Head of caudate nucleus (tissue), 42 donors: ENCODE measurements at regions not wholly inside any gene's neighbourhood (a gene's known extent, or its start where the extent isn't known, plus 50 kb on each side); places are given as distances from the start of the nearest gene placed in this dataset.
A peak's percentile ranks its signal among the peaks of the same experiment; 100 is the strongest.

Experiments used
- DNase-seq, 42 donors: peaks; one replicate each; pipeline versions ENCODE4 v3.0.0 to v3.0.0-alpha.2; 2020 to 2021; ENCODE audit warnings: mixed read lengths in 7 of 42
- intact Hi-C: fragments of 100-400 bp; cut with DNase I; formaldehyde crosslinking; loops from one replicate; pipeline ENCODE4 v1.15.0; 2022

- no peak for DNase-seq
- intact Hi-C loops: no loop called here
These were observed 54.7 kb upstream of the ZNF423 start for GRCh38 chr16:49910541-49911071.

GRCh38 chr16:49911430-49911829 lies 55.5 kb upstream of the ZNF423 start:
- intact Hi-C loops: no loop called here
- no peak for DNase-seq

GRCh38 chr16:49912721-49913120 lies 56.8 kb upstream of the ZNF423 start:
- DNase-seq: no peak
- intact Hi-C loops: no loop called here

DNA sequence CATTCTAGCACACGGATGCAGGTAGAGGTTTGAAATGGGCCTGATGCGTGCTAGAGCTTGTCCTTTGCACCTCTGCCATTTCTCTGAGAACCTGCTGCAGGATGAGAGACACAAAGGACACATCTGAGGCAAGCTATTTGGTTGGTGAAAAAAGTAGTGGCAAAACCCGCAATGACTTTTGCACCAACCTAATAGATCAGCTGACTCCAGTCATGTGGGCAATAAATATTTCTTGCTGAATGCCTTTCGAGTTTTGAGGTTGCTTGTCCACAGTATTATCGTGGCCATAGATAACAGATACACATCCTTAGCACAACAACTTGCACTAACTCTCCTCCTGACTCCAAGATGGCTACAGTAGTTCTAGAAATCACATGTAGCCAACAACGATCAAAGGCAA lies 57.8 kb upstream of the ZNF423 start:
- intact Hi-C loops: no loop called here
- no peak for DNase-seq

DNA sequence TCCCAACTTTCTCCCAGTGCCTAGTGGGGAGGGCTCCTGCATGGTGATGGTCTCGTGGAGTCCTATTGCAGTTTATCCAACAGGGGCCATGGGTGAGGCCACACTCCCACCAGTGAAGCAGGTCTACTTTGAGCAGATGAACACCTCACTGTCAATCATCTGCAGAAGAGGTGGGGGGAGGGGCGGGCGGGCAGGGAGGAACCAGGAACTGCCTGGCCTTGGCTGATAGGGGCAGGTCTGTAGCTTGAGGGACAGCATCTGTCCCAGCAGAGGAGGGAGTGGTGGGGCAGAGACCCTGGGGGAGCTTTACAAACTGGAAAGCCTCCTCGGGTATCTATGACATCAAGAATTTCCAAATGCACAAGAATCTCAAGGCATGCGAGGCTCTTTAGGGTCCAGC lies 58.7 kb upstream of the ZNF423 start:
- intact Hi-C loops: no loop called here
- no peak for DNase-seq

GRCh38 chr16:49918257-49918656 lies 62.3 kb upstream of the ZNF423 start:
- no peak for DNase-seq
- intact Hi-C loops: no loop called here

DNA sequence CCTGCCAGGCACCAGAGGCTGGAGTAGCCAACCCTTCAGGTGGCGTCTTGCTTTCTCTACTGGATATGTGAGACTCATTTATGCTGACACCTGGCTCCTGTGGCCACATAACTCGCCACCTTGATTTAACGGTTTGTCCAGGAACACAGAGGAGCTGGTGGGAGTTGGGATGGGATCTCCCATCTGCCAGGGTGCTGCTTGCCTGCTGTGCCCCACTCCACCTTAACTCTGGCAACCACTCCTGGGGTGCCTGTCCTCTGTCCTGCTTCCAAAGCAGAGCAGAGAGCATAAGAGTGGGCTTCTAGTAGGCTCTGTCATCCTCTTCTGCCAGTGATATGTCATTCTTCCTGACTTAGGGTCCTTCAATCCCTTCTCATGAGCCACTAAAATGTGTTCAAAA lies 63.4 kb upstream of the ZNF423 start:
- intact Hi-C loops: no loop called here

GRCh38 chr16:49920397-49920796 lies 64.5 kb upstream of the ZNF423 start:
- intact Hi-C loops: loop anchor here (5.0 kb wide), 1 partner anchor 518 kb away; no protein-coding TSS in a partner anchor
- no peak for DNase-seq

More for the DNA sequence above, 63.4 kb upstream of the ZNF423 start:
- DNase-seq: no peak

DNA sequence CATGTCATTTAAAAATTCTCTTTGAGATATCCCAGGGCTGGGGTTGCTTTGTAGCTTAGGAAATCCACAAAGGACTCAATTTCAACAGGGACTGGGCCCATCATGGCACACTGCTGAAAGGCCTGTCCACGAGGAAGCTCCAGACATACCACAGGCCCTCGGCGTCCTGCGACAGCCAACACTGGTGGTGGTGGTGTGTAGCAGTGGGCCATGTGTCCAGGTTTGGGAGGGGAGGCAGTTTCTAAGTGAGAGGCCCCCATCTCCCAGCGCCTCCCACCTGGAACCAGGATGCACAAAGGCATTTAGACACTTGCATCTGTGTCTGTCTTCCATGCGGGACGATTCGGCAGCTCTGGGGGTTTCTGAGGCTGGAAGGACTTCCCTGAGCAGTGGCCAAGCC lies 65.2 kb upstream of the ZNF423 start:
- intact Hi-C loops: loop anchor here (5.0 kb wide), 1 partner anchor 519 kb away; no protein-coding TSS in a partner anchor
- no peak for DNase-seq

DNA sequence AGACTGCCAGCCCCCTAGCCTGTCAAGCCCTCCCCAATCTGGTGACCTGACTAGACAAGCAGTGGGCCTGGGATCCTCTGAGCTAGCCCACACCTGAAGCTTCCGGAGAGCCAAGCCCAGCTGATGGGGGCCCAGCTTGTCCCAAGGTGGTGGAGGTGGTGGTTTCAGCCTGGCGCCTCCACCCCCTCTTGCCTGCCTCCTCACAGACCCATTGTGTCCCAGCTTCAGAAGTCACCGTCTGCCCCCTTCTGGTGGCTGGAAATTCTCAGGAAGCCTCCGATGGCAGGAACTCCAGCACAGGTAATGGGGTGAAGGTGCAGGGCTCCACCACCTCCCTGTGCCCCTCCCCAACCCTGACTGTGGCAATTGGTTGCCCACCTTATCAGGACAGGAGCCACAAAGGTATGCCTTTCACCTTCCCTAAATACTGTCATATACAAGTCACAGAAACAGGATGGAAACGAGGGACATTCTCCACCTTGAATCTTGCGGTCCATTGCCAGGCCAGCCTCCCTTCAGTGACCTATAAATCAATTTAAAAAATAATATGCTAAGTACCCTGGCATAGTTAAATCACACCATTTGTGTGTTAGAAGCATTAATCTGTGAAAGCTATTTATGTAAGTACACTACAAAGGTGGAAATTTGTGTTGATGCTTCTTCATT lies 66.0 kb upstream of the ZNF423 start:
- intact Hi-C loops: loop anchor here (5.0 kb wide), 1 partner anchor 520 kb away; no protein-coding TSS in a partner anchor

DNA sequence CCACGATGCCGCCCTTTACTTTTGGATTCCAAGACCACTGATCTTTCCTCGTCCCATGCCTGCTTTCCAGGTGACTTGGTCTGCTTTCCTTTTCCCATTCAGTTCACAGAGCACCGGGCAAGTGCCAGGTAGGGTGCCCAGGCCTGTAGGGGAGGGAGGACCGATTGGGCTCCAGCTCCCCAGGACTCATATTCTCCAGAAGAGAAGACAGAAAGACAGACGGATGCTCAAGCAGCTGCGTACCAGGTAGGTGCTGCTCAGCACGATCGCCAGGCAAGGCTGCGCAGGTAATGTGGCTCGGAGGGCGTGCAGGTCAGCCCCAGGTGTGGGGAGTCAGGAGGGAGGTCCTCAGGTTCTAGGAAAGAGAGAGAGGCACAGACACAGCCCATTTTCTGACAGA lies 67.5 kb upstream of the ZNF423 start:
- intact Hi-C loops: loop anchor here (5.0 kb wide), 1 partner anchor 521 kb away; no protein-coding TSS in a partner anchor
- DNase-seq: no peak

More for the DNA sequence above, 66.0 kb upstream of the ZNF423 start:
- peak; percentile 26 to 79 (median 58) for DNase-seq

DNA sequence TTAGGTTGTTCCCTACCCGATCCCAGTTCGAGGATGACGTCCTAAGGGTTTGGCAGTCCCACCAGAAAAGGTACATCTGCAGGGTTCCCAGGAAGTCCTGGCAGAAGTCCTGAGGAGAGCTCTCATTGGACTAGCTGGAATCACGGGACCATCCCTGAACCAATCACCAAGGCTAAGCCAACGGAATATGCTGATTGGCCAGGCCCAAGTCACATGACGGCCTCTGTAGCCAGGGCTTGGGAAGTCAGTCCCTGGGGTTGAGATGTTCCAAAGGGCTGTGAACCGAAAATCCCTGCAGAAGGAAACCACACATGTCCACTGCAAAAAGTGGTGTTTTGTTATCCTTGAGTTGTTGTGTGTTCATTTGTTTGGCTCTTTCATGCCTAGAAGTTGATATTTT lies 68.2 kb upstream of the ZNF423 start:
- intact Hi-C loops: loop anchor here (5.0 kb wide), 1 partner anchor 522 kb away; no protein-coding TSS in a partner anchor
- no peak for DNase-seq

DNA sequence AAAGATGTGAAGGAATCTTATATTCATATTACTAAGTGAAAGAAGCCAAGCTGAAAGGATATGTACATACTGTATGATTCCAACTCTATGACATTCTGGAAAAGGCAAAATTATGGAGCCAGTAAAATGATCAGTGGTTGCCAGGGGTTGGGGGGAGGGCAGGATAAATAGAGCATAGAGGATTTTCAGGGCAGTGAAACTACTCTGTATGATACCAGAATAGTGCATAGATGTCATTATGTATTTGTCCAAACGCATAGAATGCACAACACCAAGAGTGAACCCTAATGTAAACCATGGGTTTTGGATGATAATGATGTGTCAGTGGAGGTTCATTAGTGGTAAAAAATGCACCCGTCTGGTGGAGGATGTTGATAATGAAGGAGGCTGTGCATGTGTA lies 71.0 kb upstream of the ZNF423 start:
- DNase-seq: no peak
- intact Hi-C loops: no loop called here

DNA sequence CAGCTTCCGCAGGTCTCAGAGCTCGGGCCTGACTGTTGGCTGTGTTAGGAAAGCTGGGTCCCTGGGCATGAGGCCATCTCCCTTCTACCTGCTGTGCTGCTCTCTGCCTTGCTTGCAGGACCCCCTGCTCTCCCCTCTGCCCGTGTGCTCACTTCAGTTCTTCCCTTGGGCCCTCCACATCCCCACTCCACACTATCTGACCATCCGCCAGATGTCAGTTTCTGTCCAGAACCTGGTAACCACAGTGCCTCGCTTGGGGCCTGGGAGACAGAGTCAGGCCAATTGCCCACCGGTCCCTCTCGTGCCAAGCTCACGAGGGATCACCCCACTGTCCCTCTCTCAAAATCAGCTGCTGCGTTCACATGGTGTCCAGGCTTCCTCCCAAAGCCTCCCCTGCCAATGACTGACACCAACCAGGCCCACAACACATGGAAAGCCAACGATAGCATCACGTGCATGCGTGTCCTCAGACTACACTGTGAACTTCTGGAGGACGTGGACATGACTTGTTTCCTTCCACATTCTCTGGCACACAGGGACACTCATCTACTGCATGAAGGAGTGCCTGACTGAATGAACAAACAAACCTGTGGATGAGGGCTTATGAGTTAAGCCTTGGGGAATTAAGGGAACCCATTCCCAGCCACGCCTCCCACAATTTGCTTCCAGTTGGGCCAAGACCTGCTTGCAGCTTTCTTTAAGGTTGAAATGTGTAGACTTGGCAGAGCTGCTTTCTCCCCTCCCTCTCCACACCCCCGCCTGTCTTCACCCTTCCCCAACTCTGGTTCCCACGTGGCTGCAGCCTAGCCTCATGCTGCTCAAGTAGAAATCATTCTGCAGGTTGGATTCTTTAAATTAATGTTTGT lies 72.5 kb upstream of the ZNF423 start:
- intact Hi-C loops: no loop called here

DNA sequence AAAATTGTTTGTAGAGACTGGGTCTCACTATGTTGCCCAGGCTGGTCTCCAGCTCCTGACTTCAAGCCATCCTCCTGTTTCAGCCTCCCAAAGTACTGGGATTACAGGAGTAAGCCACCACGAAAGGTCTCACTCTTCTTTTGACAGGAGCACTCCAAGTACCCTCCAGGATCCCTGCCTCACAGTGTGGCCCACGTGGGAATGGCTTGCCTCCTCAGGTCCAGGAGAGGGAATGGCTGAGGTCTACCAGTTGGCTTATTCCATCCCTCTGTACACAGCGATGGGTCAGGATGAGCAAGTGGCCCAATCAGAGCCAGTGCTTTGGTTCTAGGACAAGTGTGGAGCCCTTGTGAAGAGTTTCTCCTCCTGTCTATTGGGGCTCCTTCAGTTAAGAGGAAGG lies 73.7 kb upstream of the ZNF423 start:
- DNase-seq: no peak
- intact Hi-C loops: no loop called here

More for the DNA sequence above, 72.5 kb upstream of the ZNF423 start:
- DNase-seq: peak in 2 of 42 donors; percentile 11 to 22

DNA sequence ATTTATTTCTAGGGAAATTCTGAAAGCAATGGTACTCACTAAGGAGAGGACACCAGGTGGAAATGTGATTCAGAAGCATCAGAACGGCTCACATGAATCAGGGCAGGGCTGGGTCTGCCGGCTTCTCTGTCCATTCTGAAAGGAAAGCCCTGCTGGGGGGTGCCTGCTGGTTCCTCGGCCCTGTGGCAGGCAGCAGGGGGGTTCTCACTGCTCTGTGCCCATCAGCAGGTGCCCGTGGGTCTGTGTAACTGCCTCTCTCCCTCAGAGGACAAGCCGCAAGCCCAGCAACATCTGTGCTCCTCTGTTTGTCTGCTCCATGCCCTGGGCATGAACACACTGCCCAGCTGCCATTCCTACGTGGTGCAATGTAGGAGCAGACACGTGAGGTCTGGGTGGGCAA lies 74.9 kb upstream of the ZNF423 start:
- peak in 1 of 42 donors; percentile 20 for DNase-seq
- intact Hi-C loops: no loop called here

- DNase-seq: no peak
- intact Hi-C loops: no loop called here
These were observed 75.4 kb upstream of the ZNF423 start for GRCh38 chr16:49931266-49931665.

DNA sequence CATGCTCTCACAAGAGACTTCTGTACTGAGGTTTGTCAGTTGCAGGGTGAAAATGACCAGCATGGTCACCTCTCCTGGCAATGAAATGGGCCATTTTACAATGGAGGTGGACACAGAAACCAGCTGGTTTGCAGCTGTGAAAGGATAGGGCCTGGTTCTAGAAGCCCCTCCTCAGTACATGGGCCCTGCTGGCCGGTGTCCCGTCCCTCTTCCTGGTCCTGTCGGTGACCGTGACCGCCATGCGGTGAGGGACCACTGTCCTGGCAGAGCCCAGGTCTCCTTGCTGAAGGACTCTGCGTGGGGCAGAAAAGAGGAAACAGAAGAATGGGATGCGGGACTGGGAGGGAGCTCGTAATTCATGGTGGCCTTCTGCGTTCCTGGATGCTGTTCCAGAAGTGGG lies 76.0 kb upstream of the ZNF423 start:
- DNase-seq: peak in 1 of 42 donors; percentile 21
- intact Hi-C loops: no loop called here

GRCh38 chr16:49932434-49932833 lies 76.5 kb upstream of the ZNF423 start:
- DNase-seq: peak in 1 of 42 donors; percentile 20
- intact Hi-C loops: no loop called here

- no peak for DNase-seq
- intact Hi-C loops: no loop called here
These were observed 77.0 kb upstream of the ZNF423 start for GRCh38 chr16:49932946-49933345.
